Fibroblast of upper back skin (primary cell): ENCODE measurements at regions not wholly inside any gene's neighbourhood (a gene's known extent, or its start where the extent isn't known, plus 50 kb on each side); places are given as distances from the start of the nearest gene placed in this dataset.
"Not testable (repeated sequence)": the region's sequence is repeated elsewhere in the genome, so short reads cannot be mapped to it uniquely, and the experiment has no call there.

ENCODE experiments used
- DNase-seq: peaks from one replicate; pipeline ENCODE4 v3.0.0-alpha.2; 2013

DNA sequence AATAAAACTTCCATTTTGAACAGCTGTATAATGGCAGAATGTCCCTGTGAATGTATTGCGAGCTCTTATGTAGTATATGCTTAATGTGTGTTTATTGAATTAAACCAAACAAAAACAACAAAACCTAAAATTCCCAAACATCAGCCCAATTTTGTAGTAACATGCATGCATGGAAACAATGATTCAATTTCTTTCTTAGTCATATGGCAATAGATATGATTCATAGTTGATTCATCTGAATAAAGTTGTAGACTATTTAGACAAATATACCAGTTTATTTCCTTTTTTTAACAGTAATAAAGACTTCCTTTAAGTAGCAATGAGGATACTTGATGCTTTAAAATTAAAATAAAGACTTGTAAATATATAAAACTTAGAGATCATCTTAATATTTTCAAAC is 670.6 kb downstream of the CD109 start:
- DNase-seq: no peak

DNA sequence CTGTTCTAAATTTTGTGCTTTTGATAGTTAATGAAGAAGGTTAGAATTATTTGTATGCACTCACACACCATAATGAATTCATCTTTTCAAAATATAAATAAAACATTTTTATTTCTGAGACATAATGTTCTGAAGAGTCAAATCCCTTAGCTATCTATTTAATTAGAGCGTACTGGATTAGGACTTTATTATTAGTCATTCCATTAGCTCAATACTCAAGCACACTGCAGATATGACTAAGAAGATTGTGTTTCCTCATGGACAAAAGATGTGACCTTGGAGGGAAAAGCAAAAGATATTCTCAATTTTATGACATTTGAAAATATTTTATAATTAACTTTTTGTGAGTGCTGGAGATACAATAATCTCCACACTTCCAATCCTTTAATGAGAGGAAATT is 666.4 kb downstream of the CD109 start:
- no peak for DNase-seq

DNA sequence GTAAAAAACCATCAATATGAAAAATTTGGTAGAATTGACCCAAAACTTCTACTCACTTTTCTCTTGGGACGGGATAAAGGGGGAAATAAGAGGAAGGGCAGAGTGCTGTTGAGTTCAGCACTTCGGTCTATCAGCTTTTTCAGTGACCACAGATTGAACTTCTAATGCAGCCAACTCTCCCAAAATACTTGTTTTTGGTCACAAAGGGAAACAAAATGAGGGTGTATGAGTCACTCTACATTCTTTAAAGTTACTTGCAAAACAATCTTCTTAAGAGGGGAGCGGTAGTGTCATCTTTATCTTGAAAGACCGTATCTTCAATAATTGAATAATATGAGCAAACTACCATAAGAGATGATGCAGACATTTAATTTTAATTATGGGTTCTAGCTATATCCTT is 661.3 kb downstream of the CD109 start:
- peak; percentile 39 for DNase-seq

DNA sequence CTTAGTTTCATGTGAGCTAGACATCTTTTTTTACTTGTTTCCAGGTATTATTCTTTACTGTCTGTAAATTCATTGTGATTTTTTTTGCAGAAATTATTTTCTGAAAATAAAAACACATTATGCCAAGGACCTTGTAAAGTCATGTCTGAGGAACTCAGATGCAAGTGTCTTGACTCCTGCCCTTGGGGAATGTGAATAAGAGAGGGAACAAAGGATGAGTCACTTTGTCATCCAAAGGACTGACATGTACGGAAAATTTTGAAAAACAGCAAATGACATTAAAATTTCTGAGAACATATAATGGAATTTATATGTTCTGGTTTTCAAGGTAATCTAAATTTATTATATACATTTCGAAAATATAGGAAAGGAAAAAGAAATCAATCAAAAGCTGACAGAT is 660.4 kb downstream of the CD109 start:
- peak; percentile 37 for DNase-seq

- no peak for DNase-seq
Measured at GRCh38 chr6:74346936-74347535, 651.0 kb downstream of the CD109 start.

- DNase-seq: peak; percentile 15
Measured at GRCh38 chr6:74343804-74344203, 647.8 kb downstream of the CD109 start.

DNA sequence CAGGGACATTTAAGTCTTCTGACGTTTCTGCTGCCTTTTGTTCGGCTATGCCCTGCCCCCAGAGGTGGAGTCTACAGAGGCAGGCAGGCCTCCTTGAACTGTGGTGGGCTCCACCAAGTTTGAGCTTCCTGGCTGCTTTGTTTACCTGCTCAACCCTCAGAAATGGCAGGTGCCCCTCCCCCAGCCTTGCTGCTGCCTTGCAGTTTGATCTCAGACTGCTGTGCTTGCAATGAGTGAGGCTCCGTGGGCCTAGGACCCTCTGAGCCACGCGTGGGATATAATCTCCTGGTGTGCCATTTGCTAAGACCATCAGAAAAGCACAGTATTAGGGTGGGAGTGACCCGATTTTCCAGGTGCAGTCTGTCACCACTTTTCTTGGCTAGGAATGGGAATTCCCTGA is 647.3 kb downstream of the CD109 start:
- not testable (repeated sequence) for DNase-seq

DNA sequence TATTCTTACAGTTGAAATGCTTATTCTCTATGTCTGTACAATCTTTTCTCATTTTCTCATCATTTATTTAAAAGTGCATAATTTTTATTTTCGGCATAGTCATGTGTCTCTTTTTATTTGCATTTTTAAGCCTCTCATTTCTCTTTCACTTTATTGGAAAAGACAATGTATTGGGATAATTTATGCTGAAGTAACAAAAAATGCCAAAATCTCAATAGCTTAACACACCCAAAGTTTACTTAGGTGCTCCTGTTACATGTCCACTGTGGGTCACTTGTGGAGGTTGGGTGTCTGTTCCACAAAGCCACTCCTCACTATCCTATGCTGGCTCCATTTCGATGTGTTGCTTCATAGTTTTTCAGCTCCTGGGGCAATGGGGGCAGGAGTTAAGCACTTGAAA is 638.7 kb downstream of the CD109 start:
- DNase-seq: no peak

DNA sequence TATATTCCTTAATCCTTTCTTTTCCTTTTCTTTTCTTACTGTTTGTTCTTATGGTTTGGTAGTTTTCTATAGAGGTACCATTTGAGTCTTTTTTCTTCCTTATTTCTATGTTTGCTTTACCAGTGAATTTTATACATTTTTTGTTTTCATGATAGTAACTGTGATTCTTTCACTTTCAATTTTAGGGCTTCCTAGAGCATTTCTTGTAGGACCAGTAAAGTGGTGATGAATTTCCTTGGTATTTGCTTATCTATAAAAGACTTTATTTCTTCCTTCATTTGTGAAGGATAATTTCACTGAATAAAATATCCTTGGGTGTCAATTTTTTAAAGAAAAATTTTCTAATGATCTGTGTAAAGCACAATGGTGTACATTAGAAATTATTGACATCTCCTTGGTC is 637.4 kb downstream of the CD109 start:
- DNase-seq: peak; percentile 10

GRCh38 chr6:74320715-74321114 is 624.7 kb downstream of the CD109 start:
- no peak for DNase-seq

- DNase-seq: no peak
Measured at GRCh38 chr6:74320074-74320473, 624.1 kb downstream of the CD109 start.

DNA sequence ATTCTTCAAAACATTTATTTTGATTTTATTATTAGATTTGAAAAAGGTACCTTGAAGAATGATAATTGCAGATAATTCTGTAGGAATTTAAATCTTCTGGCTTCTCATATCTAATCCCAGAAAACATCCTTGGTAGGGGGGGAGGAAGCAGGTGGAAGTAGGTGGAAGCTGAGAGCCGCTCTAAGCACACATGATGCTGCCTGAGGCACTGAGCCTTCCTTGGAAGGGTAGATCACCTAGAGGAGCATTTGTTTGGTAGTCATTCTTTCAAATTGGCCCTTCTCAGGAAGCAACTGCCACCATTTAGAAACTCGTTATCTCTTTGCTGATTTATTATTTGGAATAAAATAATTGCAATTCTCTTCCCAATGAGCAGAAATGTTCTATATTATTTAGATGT is 623.3 kb downstream of the CD109 start:
- DNase-seq: no peak

- no peak for DNase-seq
Measured at GRCh38 chr6:74318738-74319137, 622.7 kb downstream of the CD109 start.

- DNase-seq: no peak
Measured at GRCh38 chr6:74312081-74312480, 616.1 kb downstream of the CD109 start.

GRCh38 chr6:74311431-74311830 is 615.4 kb downstream of the CD109 start:
- no peak for DNase-seq

GRCh38 chr6:74289884-74290283 is 593.9 kb downstream of the CD109 start:
- peak; percentile 65 for DNase-seq

DNA sequence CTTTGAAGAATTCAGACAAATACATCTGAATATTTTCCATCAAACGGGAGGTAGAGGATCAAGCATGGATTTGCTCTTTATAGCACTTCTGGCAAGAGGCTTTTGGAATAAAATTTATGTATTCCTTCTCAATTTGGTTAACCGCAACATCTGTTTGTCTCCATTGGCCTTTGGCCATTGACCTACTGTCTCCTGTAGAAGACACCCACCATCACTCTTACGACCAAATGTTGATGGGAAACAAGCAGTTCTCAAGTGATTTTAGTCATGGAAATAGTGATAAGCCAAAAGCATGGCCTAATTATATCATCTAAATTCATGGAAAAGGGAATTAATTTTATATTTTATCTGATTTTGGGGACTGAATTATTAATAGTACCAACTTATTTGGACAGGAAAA is 591.9 kb downstream of the CD109 start:
- DNase-seq: peak; percentile 35

GRCh38 chr6:74287441-74287840 is 591.4 kb downstream of the CD109 start:
- DNase-seq: no peak

- no peak for DNase-seq
Measured at GRCh38 chr6:74284284-74284683, 588.3 kb downstream of the CD109 start.

DNA sequence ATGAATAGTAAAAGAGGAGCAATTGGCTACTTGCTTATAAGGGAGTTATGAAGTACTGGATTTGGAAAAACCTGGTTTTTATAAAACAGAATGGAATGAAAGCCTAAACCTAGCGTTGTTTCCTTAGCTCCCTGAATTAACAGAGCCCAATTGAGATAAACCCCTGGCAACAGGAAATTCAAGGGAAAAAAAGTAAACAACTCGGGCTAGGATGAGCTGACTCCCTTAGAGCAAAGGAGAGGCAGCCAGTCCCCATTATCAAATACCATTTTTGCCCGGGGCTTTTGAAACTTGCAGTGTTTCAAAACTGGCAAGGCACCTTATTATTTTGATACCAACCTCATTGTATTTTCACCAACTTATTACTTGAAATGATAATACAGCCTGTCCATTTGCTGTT is 587.5 kb downstream of the CD109 start:
- no peak for DNase-seq

DNA sequence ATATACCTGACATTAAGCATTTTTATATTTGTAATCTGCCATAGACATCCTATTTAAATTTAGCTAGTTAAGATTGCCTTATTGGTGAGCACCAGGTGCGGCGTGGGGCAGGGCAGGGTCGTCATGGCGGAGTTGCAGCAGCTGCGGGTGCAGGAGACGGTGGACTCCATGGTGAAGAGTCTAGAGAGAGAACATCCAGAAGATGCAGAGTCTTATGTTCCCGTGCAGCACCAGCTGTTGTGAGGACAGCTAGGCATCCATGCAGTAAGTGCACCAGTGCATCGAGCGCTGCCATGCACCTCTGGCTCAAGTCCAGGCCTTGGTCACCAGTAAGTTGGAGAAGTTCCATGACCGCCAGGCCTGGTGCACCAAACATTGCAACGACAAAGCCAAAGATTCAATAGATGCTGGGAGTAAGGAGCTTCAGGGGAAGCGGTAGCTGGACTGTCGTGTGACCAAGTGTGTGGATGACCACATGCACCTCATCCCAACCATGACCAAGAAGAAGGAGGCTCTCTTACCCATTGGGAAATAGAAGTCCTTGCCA is 586.2 kb downstream of the CD109 start:
- DNase-seq: no peak

DNA sequence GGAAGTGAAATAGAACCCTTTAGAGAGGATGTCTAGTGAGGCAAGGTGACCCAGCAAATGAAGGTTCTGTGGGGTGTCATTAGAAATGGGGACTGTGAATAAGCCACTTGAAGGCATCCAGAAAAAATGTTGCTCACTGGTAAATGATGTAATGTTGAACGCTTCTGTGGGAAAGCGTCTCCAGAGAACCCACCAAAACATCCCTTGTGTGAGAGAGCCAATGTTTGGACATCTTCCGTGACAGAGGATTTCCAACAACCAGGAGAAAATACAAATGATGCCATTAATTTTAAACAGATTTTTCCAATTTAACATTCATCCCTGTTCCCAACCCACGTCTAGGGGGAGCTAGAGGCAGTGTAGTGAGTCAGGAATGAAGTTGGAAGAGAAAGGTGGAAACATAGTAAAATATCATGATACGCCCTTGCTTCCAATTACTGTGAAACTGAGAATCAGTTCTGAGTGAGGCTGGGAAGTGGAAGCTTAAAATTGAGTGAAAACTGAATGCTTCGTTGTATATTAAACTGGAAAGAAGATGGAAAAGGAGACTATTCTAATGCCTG is 584.2 kb downstream of the CD109 start:
- no peak for DNase-seq

DNA sequence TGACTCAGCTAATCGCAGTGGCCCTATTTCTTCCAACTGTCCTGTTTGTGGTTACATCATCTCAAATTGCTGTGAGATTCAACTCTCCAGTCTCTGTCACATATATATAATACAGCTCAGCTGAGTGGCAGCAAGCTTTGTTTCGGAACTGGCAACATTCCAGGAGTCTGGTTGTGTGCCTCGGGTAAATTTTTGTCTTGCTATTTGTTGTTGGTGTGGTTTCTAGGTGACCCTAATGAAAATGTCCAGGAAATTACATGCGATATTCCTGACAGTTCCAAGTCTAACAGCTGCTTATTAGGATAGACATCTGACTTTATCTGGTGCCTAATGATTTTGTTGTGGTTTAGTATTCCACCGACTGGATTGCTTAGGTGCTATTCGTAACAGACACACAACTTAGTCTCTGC is 581.8 kb downstream of the CD109 start:
- DNase-seq: peak; percentile 44

- DNase-seq: no peak
Measured at GRCh38 chr6:74273541-74273940, 577.5 kb downstream of the CD109 start.

- DNase-seq: no peak
Measured at GRCh38 chr6:74269600-74269858, 573.5 kb downstream of the CD109 start.
